ENCODE measurements at regions not wholly inside any gene's neighbourhood (a gene's known extent, or its start where the extent isn't known, plus 50 kb on each side); places are given as distances from the start of the nearest gene placed in this dataset.

- no peaks in the 10 kb centered on the region for H3K27me3 Mint-ChIP-seq (ENCODE audit: low read depth)
- H3K27ac Mint-ChIP-seq = no peak overlapping the region
- ChIA-PET CTCF (no interaction called here), POLR2A (interaction anchor here (0.6 kb wide), 1 partner anchor 1452 kb away, joined by 3 read pairs; no protein-coding TSS in a partner anchor)
- peaks cover 18% of the 10 kb centered on the region for H3K9me3 Mint-ChIP-seq
- H3K36me3 Mint-ChIP-seq = peaks cover 10% of the 10 kb centered on the region; the same call in 1 of the 2 replicates
- no peak for TF ChIP-seq CTCF (IDR thresholded peaks at IDR 0.05)
- no peak for TF ChIP-seq STAT6 (CRISPR knock-in tag; conservative IDR thresholded peaks at IDR 0.05; ENCODE audit: low read depth)
- no peak for TF ChIP-seq ATF2 (CRISPR knock-in tag; IDR thresholded peaks at IDR 0.05; ENCODE audit: borderline replicate concordance, low read depth)
- no peak overlapping the region for H3K4me3 Mint-ChIP-seq
- ATAC-seq (no peak), DNase-seq (ENCODE audit: low spot score) (no peak)
- H3K4me1 Mint-ChIP-seq = peaks cover 9% of the 10 kb centered on the region
Observed at GRCh38 chr6:133699741-133700385, 189.1 kb upstream of the TCF21 start.

- peaks cover 4% of the 10 kb centered on the region; the same call in 1 of the 2 replicates for H3K36me3 Mint-ChIP-seq
- CTCF ChIA-PET = no interaction called here
- H3K4me3 Mint-ChIP-seq = no peak overlapping the region
- POLR2A ChIA-PET = no interaction called here
- peaks cover 9% of the 10 kb centered on the region for H3K4me1 Mint-ChIP-seq
- no peak overlapping the region for H3K27ac Mint-ChIP-seq
- peaks cover 9% of the 10 kb centered on the region for H3K9me3 Mint-ChIP-seq
- TF ChIP-seq E2F1 (CRISPR knock-in tag; IDR thresholded peaks at IDR 0.05) = no peak
- ATAC-seq (no peak), DNase-seq (ENCODE audit: low spot score) (no peak)
- H3K27me3 Mint-ChIP-seq (ENCODE audit: low read depth) = no peaks in the 10 kb centered on the region
Observed at GRCh38 chr6:133701633-133702331, 187.1 kb upstream of the TCF21 start.

- POLR2A ChIA-PET = no interaction called here
- no peaks in the 10 kb centered on the region for H3K27me3 Mint-ChIP-seq (ENCODE audit: low read depth)
- ATAC-seq = no peak
- TF ChIP-seq ARID4B (CRISPR knock-in tag; IDR thresholded peaks at IDR 0.05; ENCODE audit: borderline replicate concordance) = no peak
- TF ChIP-seq KAT7 (CRISPR knock-in tag; IDR thresholded peaks at IDR 0.05; ENCODE audit: borderline replicate concordance) = no peak
- no peak for TF ChIP-seq ZNF219 (CRISPR knock-in tag; IDR thresholded peaks at IDR 0.05; ENCODE audit: borderline replicate concordance)
- TF ChIP-seq IRF1 (CRISPR knock-in tag; IDR thresholded peaks at IDR 0.05) = no peak
- no peak for TF ChIP-seq USF1 (CRISPR knock-in tag; IDR thresholded peaks at IDR 0.05)
- TF ChIP-seq JUN (CRISPR knock-in tag; IDR thresholded peaks at IDR 0.05) = no peak
- no peak for TF ChIP-seq CTCF (IDR thresholded peaks at IDR 0.05)
- TF ChIP-seq EMX1 (CRISPR knock-in tag; IDR thresholded peaks at IDR 0.05) = no peak
- no peak for TF ChIP-seq GRHL2 (CRISPR knock-in tag; IDR thresholded peaks at IDR 0.05; ENCODE audit: insufficient replicate concordance, severe bottlenecking)
- TF ChIP-seq OVOL2 (CRISPR knock-in tag; IDR thresholded peaks at IDR 0.05; ENCODE audit: borderline replicate concordance) = no peak
Observed at GRCh38 chr6:133704371-133704770, 184.5 kb upstream of the TCF21 start.

More at GRCh38 chr6:133704371-133704770, 184.5 kb upstream of the TCF21 start:
- H3K9me3 Mint-ChIP-seq = peaks cover 9% of the 10 kb centered on the region
- DNase-seq (ENCODE audit: low spot score) = no peak
- H3K4me1 Mint-ChIP-seq = no peaks in the 10 kb centered on the region
- H3K27ac Mint-ChIP-seq = no peak overlapping the region
- peaks cover 4% of the 10 kb centered on the region; the same call in 1 of the 2 replicates for H3K36me3 Mint-ChIP-seq
- CTCF ChIA-PET = interaction anchor here (1.4 kb wide), 1 partner anchor 135 kb away, joined by 3 read pairs; no protein-coding TSS in a partner anchor
- no peak overlapping the region for H3K4me3 Mint-ChIP-seq
